DMS53 treated with DMSO at 0.1 percent for 48 hours (cell line): ENCODE measurements at regions not wholly inside any gene's neighbourhood (a gene's known extent, or its start where the extent isn't known, plus 50 kb on each side); places are given as distances from the start of the nearest gene placed in this dataset.

Experiments used
- DNase-seq: peaks from one replicate; lab custom pipeline; 2025; ENCODE audit not compliant: unreplicated experiment; lab: John Stamatoyannopoulos, UW

- DNase-seq: no peak
Observed at GRCh38 chr4:30930276-30930675, 210.1 kb downstream of the PCDH7 start.

DNA sequence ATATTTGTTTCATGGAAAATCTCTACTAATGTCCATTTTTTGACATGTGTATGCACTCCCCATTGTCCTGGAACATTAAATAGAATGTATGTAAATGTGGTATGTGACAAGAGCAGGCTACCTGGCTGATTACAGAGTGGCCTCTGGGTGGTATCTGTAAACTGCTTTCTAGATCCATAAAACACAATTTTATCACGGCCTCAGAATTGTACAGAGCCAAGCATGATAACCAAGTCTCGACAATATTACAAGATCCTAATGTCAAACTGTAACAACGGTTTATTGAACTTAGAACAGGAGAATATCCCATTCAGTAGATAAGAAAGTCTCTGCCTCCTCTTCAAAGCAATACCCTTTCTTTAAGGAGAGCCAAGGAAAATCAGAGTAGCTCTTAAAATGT is 212.4 kb downstream of the PCDH7 start:
- DNase-seq: no peak

DNA sequence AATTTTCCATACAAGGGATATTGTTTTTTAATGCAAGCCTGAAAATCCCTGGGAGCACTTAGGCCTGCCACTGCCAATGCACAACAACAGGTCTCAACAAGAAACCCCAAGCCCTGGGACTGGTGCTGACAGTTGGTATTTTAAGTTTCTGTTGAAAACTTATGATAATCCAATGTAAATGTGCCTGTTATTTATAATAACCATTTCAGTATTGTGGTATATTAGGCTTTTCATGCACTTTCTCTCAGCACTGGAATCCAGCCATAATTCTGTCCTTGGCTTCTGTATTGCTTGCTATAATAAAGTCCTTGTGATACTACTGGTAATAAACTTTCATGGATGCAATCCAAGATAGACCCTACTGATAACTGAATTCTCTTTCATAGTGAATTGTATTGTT is 218.9 kb downstream of the PCDH7 start:
- DNase-seq: no peak

DNA sequence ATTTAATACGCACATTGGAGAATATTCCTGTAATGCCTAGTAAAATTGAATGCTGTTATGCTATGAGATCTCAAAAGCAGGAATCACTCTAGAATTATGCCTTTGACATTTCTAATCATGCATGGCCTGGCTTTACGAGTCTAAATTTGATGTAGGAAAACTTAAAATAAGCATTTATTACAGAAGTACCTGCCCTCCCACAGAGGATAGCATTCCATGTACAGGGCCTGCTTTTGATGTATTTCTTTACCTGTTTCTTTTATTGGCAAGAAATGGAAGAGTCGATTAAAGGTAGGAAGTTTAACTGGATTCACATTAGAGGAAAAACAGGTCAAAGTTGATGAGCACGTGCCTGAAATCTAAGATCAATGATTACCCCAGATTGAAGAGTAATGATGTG is 219.5 kb downstream of the PCDH7 start:
- no peak for DNase-seq

- DNase-seq: no peak
Observed at GRCh38 chr4:30941641-30942040, 221.5 kb downstream of the PCDH7 start.

DNA sequence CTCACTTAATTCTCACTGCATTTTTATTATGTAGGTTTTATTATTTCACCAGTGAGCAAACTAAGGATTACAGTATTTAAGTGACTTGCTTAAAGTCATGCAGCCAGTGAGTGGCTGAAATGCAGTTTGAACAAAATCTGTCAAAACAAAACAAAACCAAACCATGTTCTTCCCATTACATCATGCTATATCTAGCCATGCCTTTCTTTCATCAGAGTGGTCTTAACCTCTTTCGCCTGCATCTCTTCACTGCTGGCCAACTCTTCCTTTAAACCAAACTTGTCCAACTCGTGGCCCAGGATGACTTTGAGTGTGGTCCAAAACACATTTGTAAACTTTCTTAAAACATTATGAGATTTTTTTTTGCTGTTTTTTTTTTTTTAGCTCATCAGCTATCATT is 223.2 kb downstream of the PCDH7 start:
- DNase-seq: no peak

- no peak for DNase-seq
Observed at GRCh38 chr4:30945586-30945985, 225.4 kb downstream of the PCDH7 start.

DNA sequence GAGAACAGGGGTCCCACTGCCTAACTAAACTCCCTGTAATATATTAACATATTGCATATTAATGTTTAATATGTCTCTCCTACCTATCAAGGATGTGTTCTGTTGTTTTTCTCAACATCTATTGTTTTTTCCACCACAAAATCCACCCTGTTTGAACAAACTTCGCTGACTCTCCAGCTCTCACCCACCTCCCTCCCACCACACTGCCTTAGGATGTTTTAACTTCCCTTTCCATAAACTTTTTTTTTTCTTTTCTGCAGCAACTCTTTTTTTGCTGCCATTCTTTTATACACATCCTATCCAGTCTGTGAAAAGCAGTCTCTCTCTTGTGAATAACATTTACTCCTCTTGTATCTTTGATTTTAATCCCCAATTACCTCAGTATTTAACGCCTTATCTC is 226.1 kb downstream of the PCDH7 start:
- DNase-seq: no peak

- DNase-seq: no peak
Observed at GRCh38 chr4:30948653-30949052, 228.5 kb downstream of the PCDH7 start.

DNA sequence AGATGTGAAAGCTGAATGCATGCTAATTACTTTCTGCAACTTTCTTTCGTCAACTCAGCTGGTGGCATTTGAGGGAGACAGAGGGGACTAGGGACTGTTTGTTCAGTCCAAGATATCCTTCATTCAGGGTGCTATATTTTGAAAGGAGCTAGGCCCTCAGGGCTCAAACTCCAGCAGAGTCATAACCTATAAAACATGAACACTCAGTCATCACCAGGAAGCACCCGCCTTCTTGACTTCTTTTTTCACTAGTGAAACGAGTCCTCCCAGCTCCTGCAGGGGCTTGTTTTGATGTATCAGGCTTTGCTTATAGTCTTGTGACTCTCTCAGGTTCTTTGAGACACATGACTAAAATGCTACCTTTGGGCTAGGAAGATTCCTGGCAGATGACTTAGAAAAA is 230.6 kb downstream of the PCDH7 start:
- DNase-seq: no peak

- peak; percentile 96 for DNase-seq
Observed at GRCh38 chr4:30952526-30953219, 232.5 kb downstream of the PCDH7 start.

GRCh38 chr4:30953799-30954198 is 233.6 kb downstream of the PCDH7 start:
- no peak for DNase-seq

DNA sequence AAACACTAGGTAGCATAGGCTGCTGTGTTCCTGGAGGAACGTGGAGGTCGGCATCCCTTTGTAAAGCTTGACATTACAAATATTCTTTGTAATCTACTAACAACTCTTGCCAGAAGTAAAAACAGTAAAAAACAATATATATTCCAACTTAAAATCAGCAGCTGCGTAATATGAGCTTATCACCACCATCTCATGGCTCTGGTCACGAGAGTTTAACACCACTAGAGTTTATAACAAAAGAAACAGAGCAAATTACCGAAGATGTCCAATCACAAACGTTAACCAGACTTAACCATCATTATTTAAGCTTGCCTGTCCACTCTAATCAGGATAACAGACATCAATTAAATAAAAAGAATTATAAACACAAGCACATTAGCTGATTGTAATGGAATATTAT is 236.7 kb downstream of the PCDH7 start:
- no peak for DNase-seq

DNA sequence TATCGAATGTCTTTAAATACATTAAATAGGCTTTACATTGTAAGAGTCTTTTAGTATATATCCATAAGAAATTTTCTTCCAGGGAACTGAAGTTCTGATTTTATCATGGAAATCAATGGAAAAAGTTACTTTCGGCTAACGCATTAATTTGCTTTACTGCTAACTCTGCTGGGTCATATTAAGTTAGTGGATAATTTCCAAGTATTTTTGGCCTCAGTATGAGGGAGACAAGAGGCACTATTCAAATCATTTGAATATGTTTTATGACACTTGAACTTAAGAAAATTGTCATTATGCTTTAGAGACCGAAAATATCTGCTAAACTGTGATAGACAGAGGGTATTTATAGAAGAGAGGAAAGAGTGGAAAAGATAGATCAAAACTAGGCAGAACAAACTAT is 237.5 kb downstream of the PCDH7 start:
- DNase-seq: no peak

GRCh38 chr4:30959781-30960485 is 239.8 kb downstream of the PCDH7 start:
- no peak for DNase-seq

DNA sequence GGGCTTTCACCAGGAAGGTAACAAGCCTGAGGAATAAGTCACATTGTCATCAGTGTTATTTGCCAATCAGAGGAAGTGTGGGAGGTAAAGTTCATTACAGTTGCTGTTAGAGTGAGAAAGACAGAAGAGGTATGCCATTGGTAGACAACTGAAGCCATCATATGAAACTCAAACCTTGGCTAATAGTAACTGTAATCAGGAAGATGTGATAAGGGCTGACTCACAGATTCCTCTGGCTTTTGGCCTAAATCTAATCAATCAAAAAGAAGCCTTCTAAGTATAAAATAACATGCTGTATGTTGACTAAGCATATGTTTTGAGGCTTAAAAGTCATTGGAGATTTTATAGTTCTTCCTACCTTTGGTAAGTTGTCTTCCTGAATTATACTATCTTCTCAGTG is 242.8 kb downstream of the PCDH7 start:
- DNase-seq: no peak

- DNase-seq: no peak
Observed at GRCh38 chr4:30968926-30969325, 248.8 kb downstream of the PCDH7 start.

DNA sequence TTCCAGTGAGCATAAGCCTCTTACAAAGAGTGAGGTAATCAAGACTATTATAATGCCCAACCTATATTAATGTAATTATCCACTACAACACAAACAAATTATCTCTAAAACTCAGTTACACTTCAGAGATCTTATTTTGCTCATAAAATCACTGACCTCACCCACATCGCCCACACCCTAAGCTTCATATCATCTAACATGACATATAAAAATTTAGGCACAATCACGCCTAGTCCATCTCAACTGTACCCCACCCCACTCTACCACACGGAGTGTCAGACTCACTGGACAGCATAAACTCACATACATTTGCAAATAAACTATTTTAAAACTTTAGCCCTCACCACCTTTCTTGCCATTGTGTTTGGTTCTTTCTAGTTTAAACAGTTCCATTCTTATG is 252.4 kb downstream of the PCDH7 start:
- DNase-seq: no peak

DNA sequence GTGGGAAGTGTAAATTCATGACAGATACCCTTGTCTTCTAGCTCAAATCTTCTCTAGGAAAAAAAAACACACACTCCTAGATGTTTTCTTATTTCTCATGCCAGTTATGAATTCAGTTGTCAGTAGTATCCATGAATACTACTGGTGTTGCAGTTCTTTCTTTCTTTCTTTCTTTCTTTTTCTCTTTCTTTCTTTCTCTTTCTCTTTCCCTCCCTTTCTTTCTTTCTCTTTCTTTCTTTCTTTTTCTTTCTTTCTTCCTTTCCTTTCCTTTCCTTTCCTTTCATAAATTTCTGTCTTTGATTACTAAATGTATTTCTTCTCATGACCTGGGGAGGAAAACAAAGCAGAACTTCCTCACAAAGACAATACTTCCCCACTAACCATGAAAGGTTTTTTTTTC is 253.8 kb downstream of the PCDH7 start:
- DNase-seq: no peak

DNA sequence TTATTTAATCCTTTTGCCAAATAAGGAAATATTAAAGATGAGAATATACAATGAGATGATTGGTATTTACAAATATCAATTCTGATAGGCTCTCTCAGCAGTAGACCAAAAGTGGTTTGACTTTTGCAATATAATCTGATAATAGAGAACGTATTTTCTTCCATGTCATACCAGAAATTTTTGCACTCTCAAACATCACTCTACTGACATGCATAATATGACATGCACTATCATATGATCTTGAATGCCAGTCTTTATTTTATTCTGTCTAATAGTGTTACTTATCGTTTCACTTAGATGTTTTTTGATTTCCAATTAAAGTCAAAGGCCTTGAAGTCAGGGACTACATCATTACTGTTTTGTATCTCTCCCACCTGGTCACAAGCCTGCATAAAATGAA is 259.2 kb downstream of the PCDH7 start:
- DNase-seq: no peak

DNA sequence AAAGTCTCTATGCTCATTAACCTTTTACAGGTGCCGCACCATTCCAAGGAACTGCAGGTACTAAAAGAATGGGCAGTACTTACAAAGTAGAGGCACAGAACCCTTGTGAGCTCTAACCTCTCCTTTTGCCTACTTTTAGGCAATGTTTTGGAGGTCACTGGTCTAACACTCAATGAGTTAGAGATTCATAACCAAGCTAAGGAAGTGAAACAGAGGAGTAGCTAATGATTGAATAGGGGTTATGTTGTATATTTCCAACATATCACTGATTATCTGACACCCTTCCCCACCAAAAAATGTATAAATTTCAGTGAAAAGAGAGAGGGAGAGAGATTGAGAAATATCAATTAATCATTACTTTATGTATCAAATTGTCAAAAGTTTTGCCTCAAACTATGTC is 269.3 kb downstream of the PCDH7 start:
- DNase-seq: no peak

DNA sequence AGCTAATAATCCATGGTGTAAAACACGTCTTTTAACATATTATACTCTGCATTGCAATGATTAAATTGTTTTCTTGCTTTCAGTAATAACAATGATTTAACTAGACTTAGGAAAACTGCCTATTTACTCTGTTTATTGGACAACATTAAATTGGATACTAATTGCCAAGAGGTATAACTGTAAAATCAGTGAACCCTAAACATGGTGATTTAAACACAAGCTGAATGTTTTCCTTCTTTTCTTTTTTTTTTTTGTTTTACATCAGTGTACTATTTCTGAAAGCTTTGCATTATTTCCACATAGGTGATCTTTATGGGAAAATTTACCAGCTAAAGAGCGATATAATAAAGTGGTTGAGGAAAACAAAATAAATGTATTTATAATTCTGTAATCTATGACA is 276.7 kb downstream of the PCDH7 start:
- no peak for DNase-seq

DNA sequence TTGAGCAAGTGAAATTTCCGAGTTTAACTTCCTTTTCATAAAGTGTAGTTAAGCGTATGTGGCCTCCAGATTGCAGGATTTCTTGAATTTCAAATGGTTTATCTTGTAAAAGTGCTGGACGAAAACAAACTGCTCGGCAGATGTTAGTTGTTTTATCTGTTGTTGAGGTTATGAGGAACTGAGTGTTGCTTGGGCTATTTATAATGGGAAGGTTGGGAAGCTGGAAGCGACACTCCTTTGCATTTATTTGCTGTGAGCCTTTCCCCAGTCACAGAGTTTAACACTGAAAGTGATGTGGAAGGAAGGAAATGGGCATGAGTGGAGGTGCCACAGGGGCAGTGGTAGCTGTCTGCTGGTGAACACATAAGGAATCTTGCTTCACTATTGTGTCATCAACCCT is 284.9 kb downstream of the PCDH7 start:
- DNase-seq: no peak
